DMS153 (cell line): ENCODE measurements at regions not wholly inside any gene's neighbourhood (a gene's known extent, or its start where the extent isn't known, plus 50 kb on each side); places are given as distances from the start of the nearest gene placed in this dataset.

Source experiments
- DNase-seq: peaks from one replicate; lab custom pipeline; 2025; lab: John Stamatoyannopoulos, UW

GRCh38 chr18:55047546-55047945, 88.3 kb upstream of the CCDC68 start:
- no peak for DNase-seq

GRCh38 chr18:55041366-55041765, 82.1 kb upstream of the CCDC68 start:
- DNase-seq: no peak

- DNase-seq: no peak
Measured at GRCh38 chr18:55038162-55038561, 78.9 kb upstream of the CCDC68 start.

- no peak for DNase-seq
Measured at GRCh38 chr18:55034742-55035141, 75.5 kb upstream of the CCDC68 start.

GRCh38 chr18:55031979-55032378, 72.7 kb upstream of the CCDC68 start:
- DNase-seq: no peak

- no peak for DNase-seq
Measured at GRCh38 chr18:55031576-55031975, 72.3 kb upstream of the CCDC68 start.

GRCh38 chr18:55031164-55031563, 71.9 kb upstream of the CCDC68 start:
- no peak for DNase-seq

- DNase-seq: no peak
Measured at GRCh38 chr18:55024564-55024963, 65.3 kb upstream of the CCDC68 start.

- no peak for DNase-seq
Measured at GRCh38 chr18:55018602-55019001, 59.3 kb upstream of the CCDC68 start.

- DNase-seq: no peak
Measured at GRCh38 chr18:55014095-55014494, 54.8 kb upstream of the CCDC68 start.

GRCh38 chr18:55013685-55014084, 54.4 kb upstream of the CCDC68 start:
- DNase-seq: no peak

GRCh38 chr18:55013086-55013485, 53.8 kb upstream of the CCDC68 start:
- no peak for DNase-seq

- no peak for DNase-seq
Measured at GRCh38 chr18:55012008-55012407, 52.7 kb upstream of the CCDC68 start.
